ENCODE measurements at regions not wholly inside any gene's neighbourhood (a gene's known extent, or its start where the extent isn't known, plus 50 kb on each side); places are given as distances from the start of the nearest gene placed in this dataset.

GRCh38 chr17:83006515-83007455 is 72.6 kb upstream of the METRNL start:
- ChIA-PET CTCF (interaction anchor here (0.8 to 1.0 kb wide), 2 partner anchors 13 to 40 kb away, joined by 3 read pairs; no protein-coding TSS in a partner anchor), POLR2A (no interaction called here)
- no peak overlapping the region for H3K4me3 ChIP-seq (ENCODE audit: low read depth, low read length)
- H3K27me3 ChIP-seq (ENCODE audit: control insufficient read depth, insufficient read depth, low read length): no peaks in the 10 kb centered on the region
- no peak for DNase-seq (ENCODE audit: low read depth)
- peaks cover 1% of the 10 kb centered on the region; the same call in 1 of the 2 replicates for H3K36me3 ChIP-seq (ENCODE audit: control insufficient read depth, insufficient read depth, low read length)
- TF ChIP-seq CTCF (IDR thresholded peaks at IDR 0.05; ENCODE audit: insufficient read depth, low read depth, low read length): no peak

- no peak for DNase-seq (ENCODE audit: low read depth)
- Histone ChIP-seq H3K4me3 (ENCODE audit: low read depth, low read length) (no peak overlapping the region), H3K36me3 (ENCODE audit: control insufficient read depth, insufficient read depth, low read length) (peaks cover 1% of the 10 kb centered on the region; the same call in 1 of the 2 replicates), H3K27me3 (ENCODE audit: control insufficient read depth, insufficient read depth, low read length) (no peaks in the 10 kb centered on the region)
- ChIA-PET POLR2A (no interaction called here), CTCF (interaction anchor here (0.8 to 1.0 kb wide), 2 partner anchors 14 to 41 kb away, joined by 3 read pairs; no protein-coding TSS in a partner anchor)
- TF ChIP-seq CTCF (IDR thresholded peaks at IDR 0.05; ENCODE audit: insufficient read depth, low read depth, low read length): no peak
These were observed 71.8 kb upstream of the METRNL start for GRCh38 chr17:83007504-83008185.

- DNase-seq (ENCODE audit: low read depth): no peak
- TF ChIP-seq CTCF (IDR thresholded peaks at IDR 0.05; ENCODE audit: insufficient read depth, low read depth, low read length): no peak
- ChIA-PET POLR2A (no interaction called here), CTCF (no interaction called here)
- no peaks in the 10 kb centered on the region for H3K27me3 ChIP-seq (ENCODE audit: control insufficient read depth, insufficient read depth, low read length)
- H3K36me3 ChIP-seq (ENCODE audit: control insufficient read depth, insufficient read depth, low read length): peaks cover 1% of the 10 kb centered on the region; the same call in 1 of the 2 replicates
- no peak overlapping the region for H3K4me3 ChIP-seq (ENCODE audit: low read depth, low read length)
These were observed 71.3 kb upstream of the METRNL start for GRCh38 chr17:83008186-83008510.

- DNase-seq (ENCODE audit: low read depth): no peak
- H3K4me3 ChIP-seq (ENCODE audit: low read depth, low read length): no peak overlapping the region
- peaks cover 1% of the 10 kb centered on the region; the same call in 1 of the 2 replicates for H3K36me3 ChIP-seq (ENCODE audit: control insufficient read depth, insufficient read depth, low read length)
- no peaks in the 10 kb centered on the region for H3K27me3 ChIP-seq (ENCODE audit: control insufficient read depth, insufficient read depth, low read length)
- no peak for TF ChIP-seq CTCF (IDR thresholded peaks at IDR 0.05; ENCODE audit: insufficient read depth, low read depth, low read length)
- ChIA-PET CTCF (no interaction called here), POLR2A (no interaction called here)
These were observed 70.9 kb upstream of the METRNL start for GRCh38 chr17:83008526-83008925.

Data from BJ (cell line).